CD4-positive, alpha-beta T cell (primary cell): ENCODE measurements at regions not wholly inside any gene's neighbourhood (a gene's known extent, or its start where the extent isn't known, plus 50 kb on each side); places are given as distances from the start of the nearest gene placed in this dataset.

ENCODE experiments used
- ATAC-seq: fragments of 200-7000 bp; cut with Tn5 transposase; one replicate; pipeline ENCODE4 v1.10.0; 2022; ENCODE audit warnings: mild to moderate bottlenecking; ENCODE audit not compliant: poor library complexity
- CTCF ChIA-PET: fragments of 350-600 bp; sonication (Branson Sonifier 250); formaldehyde crosslinking; loops from one replicate; lab custom pipeline; 2021; ENCODE audit warnings: antibody characterized with exemption, inconsistent platforms; lab: Charles Lee
- POLR2A ChIA-PET: fragments of 350-600 bp; sonication (Branson Sonifier 250); formaldehyde crosslinking; loops from one replicate; lab custom pipeline; 2021; ENCODE audit warnings: antibody characterized with exemption, inconsistent platforms; lab: Charles Lee
- DNase-seq, 14 experiments: peaks; one replicate each; pipeline ENCODE4 v3.0.0-alpha.2; 2013 to 2020; ENCODE audit warnings: mixed read lengths in 2 of 14
- H3K27ac ChIP-seq, 2 donors: one replicate each; pipeline versions ENCODE4 v1.5.1 to v1.7.0; 2013; ENCODE audit warnings: low read length in 2 of 2, low read depth in 1 of 2, mild to moderate bottlenecking in 1 of 2
- H3K27me3 ChIP-seq, 2 experiments: 1 replicate in 1 of 2; 2 replicates in 1 of 2; pipeline versions ENCODE4 v1.6.1 to v1.7.0; 2013; ENCODE audit warnings: low read length in 2 of 2, control low read depth in 1 of 2, mild to moderate bottlenecking in 1 of 2, moderate library complexity in 1 of 2; ENCODE audit not compliant: insufficient read depth in 2 of 2, control insufficient read depth in 1 of 2
- H3K36me3 ChIP-seq: one replicate; pipeline ENCODE4 v1.6.1; 2013; ENCODE audit warnings: low read length, control low read depth; ENCODE audit not compliant: insufficient read depth
- H3K4me1 ChIP-seq: one replicate; pipeline ENCODE4 v1.6.1; 2013; ENCODE audit warnings: low read length, control low read depth; ENCODE audit not compliant: insufficient read depth
- H3K4me3 ChIP-seq: one replicate; pipeline ENCODE4 v1.5.1; 2013; ENCODE audit warnings: mild to moderate bottlenecking, low read length, moderate library complexity
- H3K9me3 ChIP-seq, 2 experiments: 1 replicate in 1 of 2; 2 replicates in 1 of 2; pipeline versions ENCODE4 v1.6.1 to v1.7.0; 2013; ENCODE audit warnings: low read length in 2 of 2, mild to moderate bottlenecking in 2 of 2, control low read depth in 1 of 2, moderate library complexity in 1 of 2; ENCODE audit not compliant: control insufficient read depth in 1 of 2, insufficient read depth in 1 of 2
- H3K27ac Mint-ChIP-seq: one replicate; pipeline ENCODE4 v1.8.0; 2020; ENCODE audit warnings: mixed read lengths
- H3K27me3 Mint-ChIP-seq: one replicate; pipeline ENCODE4 v1.8.0; 2021; ENCODE audit warnings: mixed read lengths
- H3K36me3 Mint-ChIP-seq: one replicate; pipeline ENCODE4 v1.8.0; 2021; ENCODE audit warnings: low read depth, mixed read lengths
- H3K4me1 Mint-ChIP-seq: one replicate; pipeline ENCODE4 v1.8.0; 2021; ENCODE audit warnings: low read depth, mixed read lengths
- H3K4me3 Mint-ChIP-seq: one replicate; pipeline ENCODE4 v1.8.0; 2020; ENCODE audit warnings: mild to moderate bottlenecking, mixed read lengths
- H3K9me3 Mint-ChIP-seq: one replicate; pipeline ENCODE4 v1.8.0; 2020; ENCODE audit warnings: mixed read lengths
- intact Hi-C, 2 experiments: fragments of 100-400 bp; cut with DNase I in 1 of 2; cut with micrococcal nuclease in 1 of 2; formaldehyde crosslinking; loops; one replicate each; pipeline versions ENCODE4 v1.15.1 to v1.9.0; 2023 to 2025; cut with DNase I, micrococcal nuclease
- TF ChIP-seq, protein P1 (sequence below): fragments of 200-600 bp; IDR thresholded peaks from one replicate; pipeline ENCODE4 v1.8.0; 2022; ENCODE audit warnings: antibody characterized with exemption, mild to moderate bottlenecking

DNA sequence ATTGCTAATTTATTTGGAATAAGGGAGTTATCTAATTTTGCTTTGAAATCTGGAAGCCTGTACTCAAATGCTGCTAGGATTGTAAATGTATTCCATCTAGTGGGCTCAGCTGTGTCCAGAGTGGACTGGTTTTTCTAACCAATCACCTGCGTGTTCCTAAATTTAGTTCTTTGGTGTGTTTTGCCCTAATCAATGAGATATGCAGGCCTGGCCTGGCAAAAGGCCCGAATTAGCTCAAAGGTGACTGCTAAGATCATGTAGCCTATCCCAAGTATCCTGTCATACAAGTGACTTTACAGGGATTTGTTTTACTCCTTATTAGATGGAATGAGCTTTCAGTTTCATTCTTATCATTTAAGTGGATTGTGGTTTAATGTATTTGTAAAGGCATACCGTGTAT, 51.3 kb upstream of the ARMC2 start:
- POLR2A ChIA-PET: interaction anchor here (1.4 to 2.6 kb wide), 3 partner anchors 51 to 297 kb away, joined by 4 to 16 read pairs (median 6); partner anchors contain the start of genes ARMC2 and SESN1
- Histone ChIP-seq H3K36me3 (no peaks in the 10 kb centered on the region), H3K4me3 (no peak overlapping the region), H3K4me1 (peaks cover 19% of the 10 kb centered on the region), H3K9me3 (no peaks in the 10 kb centered on the region), H3K27ac (no peak overlapping the region), H3K27me3 (no peaks in the 10 kb centered on the region)
- Mint-ChIP-seq H3K36me3 (no peaks in the 10 kb centered on the region), H3K9me3 (no peaks in the 10 kb centered on the region), H3K27me3 (no peaks in the 10 kb centered on the region), H3K4me1 (peaks cover 23% of the 10 kb centered on the region), H3K27ac (peak overlapping the region; percentile 61), H3K4me3 (no peak overlapping the region)
- no peak for DNase-seq
- CTCF ChIA-PET: no interaction called here
- TF ChIP-seq, protein P1, sequence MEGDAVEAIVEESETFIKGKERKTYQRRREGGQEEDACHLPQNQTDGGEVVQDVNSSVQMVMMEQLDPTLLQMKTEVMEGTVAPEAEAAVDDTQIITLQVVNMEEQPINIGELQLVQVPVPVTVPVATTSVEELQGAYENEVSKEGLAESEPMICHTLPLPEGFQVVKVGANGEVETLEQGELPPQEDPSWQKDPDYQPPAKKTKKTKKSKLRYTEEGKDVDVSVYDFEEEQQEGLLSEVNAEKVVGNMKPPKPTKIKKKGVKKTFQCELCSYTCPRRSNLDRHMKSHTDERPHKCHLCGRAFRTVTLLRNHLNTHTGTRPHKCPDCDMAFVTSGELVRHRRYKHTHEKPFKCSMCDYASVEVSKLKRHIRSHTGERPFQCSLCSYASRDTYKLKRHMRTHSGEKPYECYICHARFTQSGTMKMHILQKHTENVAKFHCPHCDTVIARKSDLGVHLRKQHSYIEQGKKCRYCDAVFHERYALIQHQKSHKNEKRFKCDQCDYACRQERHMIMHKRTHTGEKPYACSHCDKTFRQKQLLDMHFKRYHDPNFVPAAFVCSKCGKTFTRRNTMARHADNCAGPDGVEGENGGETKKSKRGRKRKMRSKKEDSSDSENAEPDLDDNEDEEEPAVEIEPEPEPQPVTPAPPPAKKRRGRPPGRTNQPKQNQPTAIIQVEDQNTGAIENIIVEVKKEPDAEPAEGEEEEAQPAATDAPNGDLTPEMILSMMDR: no peak
- no peak for ATAC-seq
- intact Hi-C loops: no loop called here

DNA sequence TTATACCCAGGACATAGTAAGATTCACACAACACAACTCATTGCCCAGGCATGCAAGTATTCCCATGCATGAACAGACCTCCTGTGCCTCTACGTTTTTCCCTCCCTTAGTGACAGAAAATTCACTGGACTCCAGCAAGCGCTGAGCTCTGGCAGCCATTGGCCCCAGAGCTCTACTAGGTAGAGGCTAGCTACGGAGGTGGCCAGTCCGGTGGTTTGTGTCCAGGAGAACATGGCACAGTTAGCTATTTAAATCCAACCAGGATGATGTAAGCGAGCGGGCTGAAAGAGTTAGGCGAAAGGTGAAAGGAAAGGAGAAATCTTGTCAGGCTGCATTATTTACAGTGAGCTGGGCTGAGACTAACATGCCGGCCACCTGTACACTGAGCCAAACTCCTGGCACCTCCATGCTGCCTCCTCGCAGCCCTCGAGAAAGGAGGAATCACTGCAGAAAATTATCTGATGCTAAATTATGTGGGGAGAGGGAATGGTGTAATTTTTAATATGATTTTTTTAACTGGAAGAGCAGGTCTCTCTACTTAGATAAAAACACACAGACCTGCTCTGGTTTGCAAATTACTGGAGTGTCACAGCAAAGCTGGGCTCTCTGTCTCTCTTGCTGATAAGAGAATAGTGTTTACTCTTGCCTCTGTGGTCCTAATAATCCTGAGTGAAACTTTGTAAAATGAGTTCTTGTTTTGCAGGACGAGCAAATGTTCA, 50.1 kb upstream of the ARMC2 start:
- Mint-ChIP-seq H3K4me1 (peaks cover 23% of the 10 kb centered on the region), H3K27me3 (no peaks in the 10 kb centered on the region), H3K27ac (peak overlapping the region; percentile 61), H3K36me3 (no peaks in the 10 kb centered on the region), H3K9me3 (no peaks in the 10 kb centered on the region), H3K4me3 (peak overlapping the region; percentile 78)
- CTCF ChIA-PET: no interaction called here
- POLR2A ChIA-PET: interaction anchor here (0.8 to 2.6 kb wide), 6 partner anchors 12 to 537 kb away, joined by 3 to 16 read pairs (median 6); partner anchors contain the start of genes ARMC2, SESN1 and SNX3
- Histone ChIP-seq H3K4me1 (peaks cover 19% of the 10 kb centered on the region), H3K27ac (peak overlapping the region in 1 of 2 donors; percentile 37), H3K9me3 (no peaks in the 10 kb centered on the region), H3K27me3 (no peaks in the 10 kb centered on the region), H3K4me3 (peak overlapping the region; percentile 6), H3K36me3 (no peaks in the 10 kb centered on the region)
- TF ChIP-seq, protein P1: no peak
- DNase-seq (no peak), ATAC-seq (peak; percentile 26)
- intact Hi-C loops: no loop called here
